ENCODE measurements at regions not wholly inside any gene's neighbourhood (a gene's known extent, or its start where the extent isn't known, plus 50 kb on each side); places are given as distances from the start of the nearest gene placed in this dataset.

- TF ChIP-seq, protein P1, sequence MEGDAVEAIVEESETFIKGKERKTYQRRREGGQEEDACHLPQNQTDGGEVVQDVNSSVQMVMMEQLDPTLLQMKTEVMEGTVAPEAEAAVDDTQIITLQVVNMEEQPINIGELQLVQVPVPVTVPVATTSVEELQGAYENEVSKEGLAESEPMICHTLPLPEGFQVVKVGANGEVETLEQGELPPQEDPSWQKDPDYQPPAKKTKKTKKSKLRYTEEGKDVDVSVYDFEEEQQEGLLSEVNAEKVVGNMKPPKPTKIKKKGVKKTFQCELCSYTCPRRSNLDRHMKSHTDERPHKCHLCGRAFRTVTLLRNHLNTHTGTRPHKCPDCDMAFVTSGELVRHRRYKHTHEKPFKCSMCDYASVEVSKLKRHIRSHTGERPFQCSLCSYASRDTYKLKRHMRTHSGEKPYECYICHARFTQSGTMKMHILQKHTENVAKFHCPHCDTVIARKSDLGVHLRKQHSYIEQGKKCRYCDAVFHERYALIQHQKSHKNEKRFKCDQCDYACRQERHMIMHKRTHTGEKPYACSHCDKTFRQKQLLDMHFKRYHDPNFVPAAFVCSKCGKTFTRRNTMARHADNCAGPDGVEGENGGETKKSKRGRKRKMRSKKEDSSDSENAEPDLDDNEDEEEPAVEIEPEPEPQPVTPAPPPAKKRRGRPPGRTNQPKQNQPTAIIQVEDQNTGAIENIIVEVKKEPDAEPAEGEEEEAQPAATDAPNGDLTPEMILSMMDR (IDR thresholded peaks at IDR 0.05; ENCODE audit: low read depth, low read length, poor library complexity, severe bottlenecking): no peak
- no peak for TF ChIP-seq EZH2phosphoT487 (IDR thresholded peaks at IDR 0.05; ENCODE audit: borderline replicate concordance, low read length)
Observed at GRCh38 chr12:132380641-132381040, 51.3 kb upstream of the GALNT9 start.

All from DOHH2 (cell line).